Panc1 (cell line): ENCODE measurements at regions not wholly inside any gene's neighbourhood (a gene's known extent, or its start where the extent isn't known, plus 50 kb on each side); places are given as distances from the start of the nearest gene placed in this dataset.

ENCODE experiments used
- POLR2AphosphoS5 ChIP-seq: IDR thresholded peaks from 2 replicates; pipeline ENCODE4 v1.6.1; 2012; ENCODE audit warnings: mild to moderate bottlenecking, low read depth, low read length, moderate library complexity
- SIN3A ChIP-seq: IDR thresholded peaks from 2 replicates; pipeline ENCODE4 v1.6.1; 2012; ENCODE audit warnings: low read depth, mild to moderate bottlenecking, low read length, moderate library complexity, borderline replicate concordance; ENCODE audit not compliant: insufficient read depth
- TF ChIP-seq, protein P1 (sequence below): fragments of 450-650 bp; IDR thresholded peaks from 2 replicates; pipeline ENCODE4 v1.5.1; 2017; ENCODE audit warnings: mild to moderate bottlenecking
- TF ChIP-seq, protein P2 (sequence below), 2 experiments: IDR thresholded peaks; 2 replicates each; pipeline ENCODE4 v1.6.1; 2011 to 2012; ENCODE audit warnings: low read depth in 2 of 2, control low read depth in 1 of 2, low read length in 1 of 2, mild to moderate bottlenecking in 1 of 2, moderate library complexity in 1 of 2; ENCODE audit not compliant: insufficient read depth in 1 of 2

DNA sequence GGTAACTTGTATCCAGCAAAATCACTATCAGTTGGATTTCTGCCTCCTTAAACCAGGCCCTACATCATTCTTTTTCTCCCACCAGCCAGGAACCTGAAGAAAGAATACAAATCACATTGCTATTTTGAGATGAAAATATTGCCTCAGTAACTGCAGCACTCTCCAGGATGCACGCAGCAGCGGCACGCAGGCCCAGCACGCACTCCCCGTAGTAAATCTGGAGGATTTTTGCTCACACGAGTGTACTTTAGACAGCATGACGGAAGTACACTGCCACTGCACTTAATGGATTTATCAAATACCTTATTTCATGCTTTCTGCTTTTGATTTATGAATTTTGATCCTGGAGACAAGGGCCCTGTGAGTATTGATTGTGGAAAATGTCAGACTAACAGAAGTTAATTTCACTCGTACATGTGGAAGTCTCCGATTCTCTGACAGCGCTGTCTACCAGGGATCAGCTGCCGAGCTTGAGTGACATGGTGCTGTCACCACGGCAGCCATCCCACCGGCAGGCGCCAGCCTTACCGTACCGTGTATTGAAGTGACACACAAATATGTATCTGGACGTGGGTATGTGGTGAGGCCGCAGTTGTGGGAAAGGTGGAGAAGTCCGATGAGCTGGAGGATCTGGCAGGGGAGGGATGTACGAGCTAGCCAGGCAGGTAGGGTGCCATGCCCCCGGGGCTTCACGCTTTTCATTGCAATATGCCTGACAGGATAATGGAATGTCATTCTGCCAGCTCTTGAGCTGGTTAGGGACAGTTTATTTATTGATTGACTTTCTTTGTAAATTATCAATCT lies 863.7 kb downstream of the GALR1 start:
- TF ChIP-seq, protein P1, sequence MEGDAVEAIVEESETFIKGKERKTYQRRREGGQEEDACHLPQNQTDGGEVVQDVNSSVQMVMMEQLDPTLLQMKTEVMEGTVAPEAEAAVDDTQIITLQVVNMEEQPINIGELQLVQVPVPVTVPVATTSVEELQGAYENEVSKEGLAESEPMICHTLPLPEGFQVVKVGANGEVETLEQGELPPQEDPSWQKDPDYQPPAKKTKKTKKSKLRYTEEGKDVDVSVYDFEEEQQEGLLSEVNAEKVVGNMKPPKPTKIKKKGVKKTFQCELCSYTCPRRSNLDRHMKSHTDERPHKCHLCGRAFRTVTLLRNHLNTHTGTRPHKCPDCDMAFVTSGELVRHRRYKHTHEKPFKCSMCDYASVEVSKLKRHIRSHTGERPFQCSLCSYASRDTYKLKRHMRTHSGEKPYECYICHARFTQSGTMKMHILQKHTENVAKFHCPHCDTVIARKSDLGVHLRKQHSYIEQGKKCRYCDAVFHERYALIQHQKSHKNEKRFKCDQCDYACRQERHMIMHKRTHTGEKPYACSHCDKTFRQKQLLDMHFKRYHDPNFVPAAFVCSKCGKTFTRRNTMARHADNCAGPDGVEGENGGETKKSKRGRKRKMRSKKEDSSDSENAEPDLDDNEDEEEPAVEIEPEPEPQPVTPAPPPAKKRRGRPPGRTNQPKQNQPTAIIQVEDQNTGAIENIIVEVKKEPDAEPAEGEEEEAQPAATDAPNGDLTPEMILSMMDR = no peak
- TF ChIP-seq POLR2AphosphoS5 (no peak), SIN3A (no peak)
- TF ChIP-seq, protein P2, sequence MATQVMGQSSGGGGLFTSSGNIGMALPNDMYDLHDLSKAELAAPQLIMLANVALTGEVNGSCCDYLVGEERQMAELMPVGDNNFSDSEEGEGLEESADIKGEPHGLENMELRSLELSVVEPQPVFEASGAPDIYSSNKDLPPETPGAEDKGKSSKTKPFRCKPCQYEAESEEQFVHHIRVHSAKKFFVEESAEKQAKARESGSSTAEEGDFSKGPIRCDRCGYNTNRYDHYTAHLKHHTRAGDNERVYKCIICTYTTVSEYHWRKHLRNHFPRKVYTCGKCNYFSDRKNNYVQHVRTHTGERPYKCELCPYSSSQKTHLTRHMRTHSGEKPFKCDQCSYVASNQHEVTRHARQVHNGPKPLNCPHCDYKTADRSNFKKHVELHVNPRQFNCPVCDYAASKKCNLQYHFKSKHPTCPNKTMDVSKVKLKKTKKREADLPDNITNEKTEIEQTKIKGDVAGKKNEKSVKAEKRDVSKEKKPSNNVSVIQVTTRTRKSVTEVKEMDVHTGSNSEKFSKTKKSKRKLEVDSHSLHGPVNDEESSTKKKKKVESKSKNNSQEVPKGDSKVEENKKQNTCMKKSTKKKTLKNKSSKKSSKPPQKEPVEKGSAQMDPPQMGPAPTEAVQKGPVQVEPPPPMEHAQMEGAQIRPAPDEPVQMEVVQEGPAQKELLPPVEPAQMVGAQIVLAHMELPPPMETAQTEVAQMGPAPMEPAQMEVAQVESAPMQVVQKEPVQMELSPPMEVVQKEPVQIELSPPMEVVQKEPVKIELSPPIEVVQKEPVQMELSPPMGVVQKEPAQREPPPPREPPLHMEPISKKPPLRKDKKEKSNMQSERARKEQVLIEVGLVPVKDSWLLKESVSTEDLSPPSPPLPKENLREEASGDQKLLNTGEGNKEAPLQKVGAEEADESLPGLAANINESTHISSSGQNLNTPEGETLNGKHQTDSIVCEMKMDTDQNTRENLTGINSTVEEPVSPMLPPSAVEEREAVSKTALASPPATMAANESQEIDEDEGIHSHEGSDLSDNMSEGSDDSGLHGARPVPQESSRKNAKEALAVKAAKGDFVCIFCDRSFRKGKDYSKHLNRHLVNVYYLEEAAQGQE (IDR thresholded peaks at IDR 0.05; ENCODE audit: insufficient read depth in 1 of 2, low read depth in 2 of 2, low read length in 1 of 2) = no peak
